ENCODE measurements at regions not wholly inside any gene's neighbourhood (a gene's known extent, or its start where the extent isn't known, plus 50 kb on each side); places are given as distances from the start of the nearest gene placed in this dataset.

- TF ChIP-seq, protein P1, sequence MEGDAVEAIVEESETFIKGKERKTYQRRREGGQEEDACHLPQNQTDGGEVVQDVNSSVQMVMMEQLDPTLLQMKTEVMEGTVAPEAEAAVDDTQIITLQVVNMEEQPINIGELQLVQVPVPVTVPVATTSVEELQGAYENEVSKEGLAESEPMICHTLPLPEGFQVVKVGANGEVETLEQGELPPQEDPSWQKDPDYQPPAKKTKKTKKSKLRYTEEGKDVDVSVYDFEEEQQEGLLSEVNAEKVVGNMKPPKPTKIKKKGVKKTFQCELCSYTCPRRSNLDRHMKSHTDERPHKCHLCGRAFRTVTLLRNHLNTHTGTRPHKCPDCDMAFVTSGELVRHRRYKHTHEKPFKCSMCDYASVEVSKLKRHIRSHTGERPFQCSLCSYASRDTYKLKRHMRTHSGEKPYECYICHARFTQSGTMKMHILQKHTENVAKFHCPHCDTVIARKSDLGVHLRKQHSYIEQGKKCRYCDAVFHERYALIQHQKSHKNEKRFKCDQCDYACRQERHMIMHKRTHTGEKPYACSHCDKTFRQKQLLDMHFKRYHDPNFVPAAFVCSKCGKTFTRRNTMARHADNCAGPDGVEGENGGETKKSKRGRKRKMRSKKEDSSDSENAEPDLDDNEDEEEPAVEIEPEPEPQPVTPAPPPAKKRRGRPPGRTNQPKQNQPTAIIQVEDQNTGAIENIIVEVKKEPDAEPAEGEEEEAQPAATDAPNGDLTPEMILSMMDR (IDR thresholded peaks at IDR 0.05; ENCODE audit: low read depth, low read length, missing input control), result no peak
- TF ChIP-seq RAD21 (IDR thresholded peaks at IDR 0.05) (no peak), TAF1 (conservative IDR thresholded peaks at IDR 0.05) (no peak), HNF4A (conservative IDR thresholded peaks at IDR 0.05) (no peak), YY1 (IDR thresholded peaks at IDR 0.05) (no peak), REST (IDR thresholded peaks at IDR 0.05) (no peak)
Measured at GRCh38 chr20:52321396-52321795, 129.8 kb upstream of the ZFP64 start.
